ENCODE measurements at regions not wholly inside any gene's neighbourhood (a gene's known extent, or its start where the extent isn't known, plus 50 kb on each side); places are given as distances from the start of the nearest gene placed in this dataset.

GRCh38 chr5:5983261-5983980 is 394.9 kb downstream of the MED10 start:
- no peak overlapping the region for H3K27ac ChIP-seq (replicated peaks in 1 of 4)
- peak; percentile 24 for DNase-seq (ENCODE audit: extremely low spot score)
- H3K4me3 ChIP-seq: no peak overlapping the region
- H3K9me3 ChIP-seq: no peaks in the 10 kb centered on the region
- no peaks in the 10 kb centered on the region for H3K27me3 ChIP-seq
- TF ChIP-seq POLR2AphosphoS5 (IDR thresholded peaks at IDR 0.05) (no peak), CTCF (IDR thresholded peaks at IDR 0.05) (no peak), EP300 (IDR thresholded peaks at IDR 0.05) (no peak), POLR2A (IDR thresholded peaks at IDR 0.05; ENCODE audit: low read depth) (no peak)
- 90% methylated on average over 11 of the region's 11 CpGs for WGBS
- H3K36me3 ChIP-seq: no peaks in the 10 kb centered on the region
- intact Hi-C loops (cut with DNase I): no loop called here
- H3K4me1 ChIP-seq: peaks cover 0 to 3% (median 0%) of the 10 kb centered on the region in 4 donors

GRCh38 chr5:5981562-5981961 is 396.8 kb downstream of the MED10 start:
- no peaks in the 10 kb centered on the region for H3K36me3 ChIP-seq
- no peaks in the 10 kb centered on the region for H3K9me3 ChIP-seq
- H3K27ac ChIP-seq (replicated peaks in 1 of 4): no peak overlapping the region
- no peak overlapping the region for H3K4me3 ChIP-seq
- DNase-seq (ENCODE audit: extremely low spot score): peak; percentile 79
- intact Hi-C loops (cut with DNase I): no loop called here
- TF ChIP-seq CTCF (IDR thresholded peaks at IDR 0.05) (no peak), EP300 (IDR thresholded peaks at IDR 0.05) (no peak), POLR2A (IDR thresholded peaks at IDR 0.05; ENCODE audit: low read depth) (no peak), POLR2AphosphoS5 (IDR thresholded peaks at IDR 0.05) (no peak)
- 56% methylated on average over 2 of the region's 2 CpGs for WGBS
- peaks cover 0 to 3% (median 0%) of the 10 kb centered on the region in 4 donors for H3K4me1 ChIP-seq
- no peaks in the 10 kb centered on the region for H3K27me3 ChIP-seq

GRCh38 chr5:5980538-5980895 is 397.8 kb downstream of the MED10 start:
- H3K27me3 ChIP-seq: peaks cover 0 to 8% (median 0%) of the 10 kb centered on the region in 4 donors
- intact Hi-C loops (cut with DNase I): no loop called here
- WGBS: 74% methylated on average over 4 of the region's 4 CpGs

GRCh38 chr5:5979761-5980537 is 398.4 kb downstream of the MED10 start:
- intact Hi-C loops (cut with DNase I): no loop called here

More at GRCh38 chr5:5980538-5980895, 397.8 kb downstream of the MED10 start:
- no peak overlapping the region for H3K4me3 ChIP-seq
- no peak for TF ChIP-seq POLR2AphosphoS5 (IDR thresholded peaks at IDR 0.05)
- no peak for TF ChIP-seq POLR2A (IDR thresholded peaks at IDR 0.05; ENCODE audit: low read depth)
- no peak for TF ChIP-seq EP300 (IDR thresholded peaks at IDR 0.05)
- TF ChIP-seq CTCF (IDR thresholded peaks at IDR 0.05): no peak
- DNase-seq (ENCODE audit: extremely low spot score): peak; percentile 57
- peaks cover 0 to 3% (median 0%) of the 10 kb centered on the region in 4 donors for H3K4me1 ChIP-seq
- no peaks in the 10 kb centered on the region for H3K9me3 ChIP-seq
- no peak overlapping the region for H3K27ac ChIP-seq (replicated peaks in 1 of 4)
- no peaks in the 10 kb centered on the region for H3K36me3 ChIP-seq

More at GRCh38 chr5:5979761-5980537, 398.4 kb downstream of the MED10 start:
- TF ChIP-seq CTCF (IDR thresholded peaks at IDR 0.05) (no peak), EP300 (IDR thresholded peaks at IDR 0.05) (no peak), POLR2A (IDR thresholded peaks at IDR 0.05; ENCODE audit: low read depth) (no peak), POLR2AphosphoS5 (IDR thresholded peaks at IDR 0.05) (no peak)
- no peaks in the 10 kb centered on the region for H3K36me3 ChIP-seq
- no peak overlapping the region for H3K4me3 ChIP-seq
- H3K27ac ChIP-seq (replicated peaks in 1 of 4): no peak overlapping the region
- peaks cover 0 to 9% (median 0%) of the 10 kb centered on the region in 4 donors for H3K27me3 ChIP-seq
- 56% methylated on average over 6 of the region's 6 CpGs for WGBS
- peaks cover 0 to 3% (median 0%) of the 10 kb centered on the region in 4 donors for H3K4me1 ChIP-seq
- H3K9me3 ChIP-seq: no peaks in the 10 kb centered on the region
- DNase-seq (ENCODE audit: extremely low spot score): peak; percentile 70
